GM20431 (cell line): ENCODE measurements at regions not wholly inside any gene's neighbourhood (a gene's known extent, or its start where the extent isn't known, plus 50 kb on each side); places are given as distances from the start of the nearest gene placed in this dataset.
"Not testable (repeated sequence)": the region's sequence is repeated elsewhere in the genome, so short reads cannot be mapped to it uniquely, and the experiment has no call there.

Source experiments
- in situ Hi-C: fragments of 300-500 bp; cut with MseI, MboI; formaldehyde crosslinking; loops from one replicate; pipeline ENCODE4 v1.15.0; 2020; ENCODE audit warnings: low sequenced_read_pairs; ENCODE audit not compliant: unreplicated experiment

- in situ Hi-C loops = no loop called here
These were observed 583.3 kb downstream of the DIPK2A start for GRCh38 chr3:144554889-144555288.

GRCh38 chr3:144556392-144556791, 584.8 kb downstream of the DIPK2A start:
- in situ Hi-C loops = no loop called here

- in situ Hi-C loops = no loop called here
These were observed 585.9 kb downstream of the DIPK2A start for GRCh38 chr3:144557515-144557914.

- in situ Hi-C loops = no loop called here
These were observed 592.4 kb downstream of the DIPK2A start for GRCh38 chr3:144564011-144564410.

GRCh38 chr3:144566320-144566719, 594.7 kb downstream of the DIPK2A start:
- in situ Hi-C loops = no loop called here

GRCh38 chr3:144569651-144570050, 598.0 kb downstream of the DIPK2A start:
- in situ Hi-C loops = no loop called here

GRCh38 chr3:144583871-144584270, 612.2 kb downstream of the DIPK2A start:
- in situ Hi-C loops = no loop called here

GRCh38 chr3:144585408-144585807, 613.8 kb downstream of the DIPK2A start:
- in situ Hi-C loops = no loop called here

GRCh38 chr3:144585953-144586352, 614.3 kb downstream of the DIPK2A start:
- in situ Hi-C loops = no loop called here

GRCh38 chr3:144586382-144586781, 614.8 kb downstream of the DIPK2A start:
- in situ Hi-C loops = no loop called here

GRCh38 chr3:144590854-144591253, 619.2 kb downstream of the DIPK2A start:
- in situ Hi-C loops = no loop called here

GRCh38 chr3:144593881-144594280, 622.3 kb downstream of the DIPK2A start:
- in situ Hi-C loops = no loop called here

- in situ Hi-C loops = not testable (repeated sequence)
These were observed 648.6 kb downstream of the DIPK2A start for GRCh38 chr3:144620236-144620635.

- in situ Hi-C loops = no loop called here
These were observed 651.2 kb downstream of the DIPK2A start for GRCh38 chr3:144622845-144623244.

- in situ Hi-C loops = no loop called here
These were observed 653.0 kb downstream of the DIPK2A start for GRCh38 chr3:144624656-144625055.

- in situ Hi-C loops = no loop called here
These were observed 655.2 kb downstream of the DIPK2A start for GRCh38 chr3:144626835-144627234.

- in situ Hi-C loops = no loop called here
These were observed 657.8 kb downstream of the DIPK2A start for GRCh38 chr3:144629381-144629780.

GRCh38 chr3:144636833-144637232, 665.2 kb downstream of the DIPK2A start:
- in situ Hi-C loops = no loop called here

- in situ Hi-C loops = no loop called here
These were observed 666.4 kb downstream of the DIPK2A start for GRCh38 chr3:144638009-144638408.

GRCh38 chr3:144643771-144644198, 672.2 kb downstream of the DIPK2A start:
- in situ Hi-C loops = no loop called here

- in situ Hi-C loops = no loop called here
These were observed 673.7 kb downstream of the DIPK2A start for GRCh38 chr3:144645300-144645699.

GRCh38 chr3:144650380-144650779, 678.8 kb downstream of the DIPK2A start:
- in situ Hi-C loops = no loop called here

GRCh38 chr3:144652573-144652972, 681.0 kb downstream of the DIPK2A start:
- in situ Hi-C loops = no loop called here
